OCI-LY7 (cell line): ENCODE measurements at regions not wholly inside any gene's neighbourhood (a gene's known extent, or its start where the extent isn't known, plus 50 kb on each side); places are given as distances from the start of the nearest gene placed in this dataset.

Experiments
- EZH2phosphoT487 ChIP-seq: fragments of 200-600 bp; sonication (generic); IDR thresholded peaks from 2 replicates; pipeline ENCODE4 v1.6.1; 2018; ENCODE audit warnings: low read depth, borderline replicate concordance, mild to moderate bottlenecking, mixed run types, antibody characterized with exemption, low read length, moderate library complexity, mixed read lengths
- TF ChIP-seq, protein P1 (sequence below): fragments of 200-600 bp; sonication (generic); conservative IDR thresholded peaks from 2 replicates; pipeline ENCODE4 v1.5.1; 2014; ENCODE audit warnings: mild to moderate bottlenecking, antibody characterized with exemption, low read length, moderate library complexity, mixed read lengths

GRCh38 chr1:185574139-185574875 lies 159.9 kb upstream of the HMCN1 start:
- TF ChIP-seq, protein P1, sequence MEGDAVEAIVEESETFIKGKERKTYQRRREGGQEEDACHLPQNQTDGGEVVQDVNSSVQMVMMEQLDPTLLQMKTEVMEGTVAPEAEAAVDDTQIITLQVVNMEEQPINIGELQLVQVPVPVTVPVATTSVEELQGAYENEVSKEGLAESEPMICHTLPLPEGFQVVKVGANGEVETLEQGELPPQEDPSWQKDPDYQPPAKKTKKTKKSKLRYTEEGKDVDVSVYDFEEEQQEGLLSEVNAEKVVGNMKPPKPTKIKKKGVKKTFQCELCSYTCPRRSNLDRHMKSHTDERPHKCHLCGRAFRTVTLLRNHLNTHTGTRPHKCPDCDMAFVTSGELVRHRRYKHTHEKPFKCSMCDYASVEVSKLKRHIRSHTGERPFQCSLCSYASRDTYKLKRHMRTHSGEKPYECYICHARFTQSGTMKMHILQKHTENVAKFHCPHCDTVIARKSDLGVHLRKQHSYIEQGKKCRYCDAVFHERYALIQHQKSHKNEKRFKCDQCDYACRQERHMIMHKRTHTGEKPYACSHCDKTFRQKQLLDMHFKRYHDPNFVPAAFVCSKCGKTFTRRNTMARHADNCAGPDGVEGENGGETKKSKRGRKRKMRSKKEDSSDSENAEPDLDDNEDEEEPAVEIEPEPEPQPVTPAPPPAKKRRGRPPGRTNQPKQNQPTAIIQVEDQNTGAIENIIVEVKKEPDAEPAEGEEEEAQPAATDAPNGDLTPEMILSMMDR, result no peak
- TF ChIP-seq EZH2phosphoT487, result no peak
